Omental fat pad (tissue), 3 donors: ENCODE measurements at regions not wholly inside any gene's neighbourhood (a gene's known extent, or its start where the extent isn't known, plus 50 kb on each side); places are given as distances from the start of the nearest gene placed in this dataset.

ENCODE experiments used
- ATAC-seq: fragments of 150-250 bp; one replicate; pipeline ENCODE4 v1.9.1; 2016; ENCODE audit warnings: mild to moderate bottlenecking, moderate library complexity; ENCODE audit not compliant: low FRiP score
- DNase-seq: peaks from one replicate; pipeline ENCODE4 v3.0.0-alpha.2; 2019; ENCODE audit warnings: low spot score
- CTCF ChIP-seq, 3 donors: fragments of 450-650 bp; IDR thresholded peaks; one replicate each; pipeline ENCODE4 v1.5.1; 2016 to 2017; ENCODE audit warnings: antibody characterized with exemption in 3 of 3, mild to moderate bottlenecking in 3 of 3, moderate library complexity in 2 of 3

DNA sequence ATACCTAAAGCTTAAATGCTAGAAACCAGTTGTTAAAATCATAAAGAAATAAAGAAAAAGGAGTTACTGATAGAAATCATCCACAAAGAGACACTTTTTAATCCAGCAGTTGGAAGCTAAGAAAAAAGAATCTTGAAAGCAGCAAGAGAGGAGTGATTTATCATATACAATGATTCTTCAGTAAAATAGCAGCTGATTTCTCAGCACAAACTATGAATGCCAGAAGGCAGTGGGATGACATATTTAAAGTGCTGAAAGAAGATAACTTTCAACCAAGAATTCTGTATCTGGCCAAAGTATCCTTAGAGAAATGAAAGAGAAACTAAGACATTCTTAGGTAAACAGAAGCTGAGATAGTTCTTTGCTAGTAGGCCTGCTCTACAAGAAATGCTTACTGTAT is 366.0 kb downstream of the HTR1A start:
- DNase-seq (no peak), ATAC-seq (no peak)
- TF ChIP-seq CTCF (IDR thresholded peaks at IDR 0.05) = no peak

DNA sequence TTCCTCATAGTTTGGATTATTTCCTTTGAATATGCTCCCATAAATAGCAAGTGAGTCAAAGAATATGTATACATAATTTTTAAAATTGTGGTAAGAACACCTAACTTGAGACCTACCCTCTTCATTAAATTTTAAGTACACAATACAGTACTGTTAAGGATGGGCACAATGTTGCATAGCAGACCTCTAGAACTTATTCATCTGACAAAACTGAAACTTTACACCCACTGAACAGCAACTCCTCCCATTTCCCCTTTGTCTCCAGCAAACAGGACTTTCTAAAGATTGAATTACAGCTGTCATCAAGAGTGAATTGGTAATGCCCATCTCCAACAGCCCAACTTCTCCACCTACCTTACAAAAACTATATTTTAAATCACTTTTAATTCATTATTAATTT is 388.9 kb downstream of the HTR1A start:
- DNase-seq (no peak), ATAC-seq (no peak)
- no peak for TF ChIP-seq CTCF (IDR thresholded peaks at IDR 0.05)

DNA sequence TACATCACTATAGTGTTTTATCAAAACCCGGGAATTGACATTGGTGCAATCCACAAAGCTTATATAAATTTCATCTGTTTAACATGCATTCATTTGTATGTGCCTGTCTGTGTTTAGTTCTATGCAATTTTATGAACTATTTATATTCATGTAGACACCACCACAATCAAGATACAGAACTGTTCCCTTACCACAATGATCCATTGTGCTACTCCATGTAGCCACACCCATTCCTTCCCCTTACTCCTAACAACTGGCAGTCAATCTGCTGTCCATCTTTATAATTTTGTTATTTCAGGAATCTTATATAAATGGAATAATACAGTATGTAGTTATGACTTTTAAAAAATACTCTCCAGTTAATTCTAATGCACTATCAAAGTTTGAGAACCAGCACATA is 389.5 kb downstream of the HTR1A start:
- no peak for ATAC-seq
- DNase-seq = no peak
- no peak for TF ChIP-seq CTCF (IDR thresholded peaks at IDR 0.05)

DNA sequence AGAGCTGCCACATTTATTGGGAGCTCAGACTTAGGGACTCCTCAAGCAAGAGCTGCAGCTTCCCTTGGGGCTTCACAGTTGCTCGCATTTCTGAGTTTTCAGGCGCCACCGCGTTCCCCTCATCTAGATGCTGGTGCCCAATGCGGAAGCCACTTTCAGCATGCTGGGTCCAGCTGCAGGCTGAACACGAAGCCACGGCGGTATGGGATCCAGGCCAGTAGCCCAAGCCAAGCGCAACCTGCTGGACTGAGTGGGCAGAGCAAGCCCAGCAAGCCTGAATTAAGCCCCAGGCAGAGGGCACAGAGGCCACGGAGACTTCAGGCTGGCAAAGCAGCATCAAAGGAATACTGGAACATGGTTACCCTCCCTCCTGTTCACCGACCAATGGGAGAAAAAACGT is 391.5 kb downstream of the HTR1A start:
- TF ChIP-seq CTCF (IDR thresholded peaks at IDR 0.05) = no peak
- ATAC-seq (no peak), DNase-seq (no peak)

GRCh38 chr5:63564789-63565188 is 397.5 kb downstream of the HTR1A start:
- no peak for TF ChIP-seq CTCF (IDR thresholded peaks at IDR 0.05)
- no peak for ATAC-seq
- DNase-seq = no peak

- DNase-seq = no peak
- no peak for ATAC-seq
- TF ChIP-seq CTCF (IDR thresholded peaks at IDR 0.05) = no peak
Observed at GRCh38 chr5:63563008-63563917, 399.0 kb downstream of the HTR1A start.

GRCh38 chr5:63555874-63556273 is 406.4 kb downstream of the HTR1A start:
- TF ChIP-seq CTCF (IDR thresholded peaks at IDR 0.05) = no peak
- ATAC-seq = no peak
- DNase-seq = no peak
